ENCODE measurements at regions not wholly inside any gene's neighbourhood (a gene's known extent, or its start where the extent isn't known, plus 50 kb on each side); places are given as distances from the start of the nearest gene placed in this dataset.
A peak's percentile ranks its signal among the peaks of the same experiment; 100 is the strongest.

DNA sequence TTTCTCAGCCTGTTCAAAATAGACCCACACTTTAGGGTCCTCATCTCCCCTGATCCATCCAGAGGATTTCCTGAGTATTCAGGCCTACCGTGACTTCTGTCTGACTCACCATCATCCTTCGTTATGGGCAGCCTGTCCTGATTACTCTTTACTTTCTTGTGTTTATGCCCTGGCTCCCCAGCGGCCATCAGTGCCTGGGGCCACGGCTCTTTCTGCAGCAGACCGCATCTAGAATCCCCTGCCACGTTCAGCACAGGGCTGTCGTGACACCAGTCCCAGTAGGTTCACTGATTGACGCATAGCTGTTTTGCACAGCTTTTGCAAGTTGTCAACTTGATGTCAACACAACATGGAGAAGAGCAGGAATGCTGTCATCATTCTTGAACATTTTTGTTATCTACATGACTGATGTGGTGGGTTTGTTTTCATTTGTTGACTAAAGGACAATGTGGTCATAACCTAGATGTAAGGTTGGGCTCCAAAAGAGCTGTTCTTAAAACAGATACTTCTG lies 225.6 kb downstream of the HAUS1 start:
- Histone ChIP-seq H3K36me3 (ENCODE audit: insufficient read depth, low read length) (no peaks in the 10 kb centered on the region; the same call in 1 of the 2 replicates), H3K9me3 (ENCODE audit: insufficient read depth, low read length, severe bottlenecking) (no peaks in the 10 kb centered on the region), H3K79me2 (ENCODE audit: insufficient read depth, low read length) (peaks cover 18% of the 10 kb centered on the region), H3K4me3 (ENCODE audit: low read depth in 1 of 2, low read length in 2 of 2) (no peak overlapping the region), H3K27ac (ENCODE audit: low read length) (no peak overlapping the region), H4K20me1 (ENCODE audit: insufficient read depth, low read length) (no peaks in the 10 kb centered on the region), H3K27me3 (ENCODE audit: insufficient read depth, low read length, poor library complexity) (no peaks in the 10 kb centered on the region), H3K9ac (ENCODE audit: low read depth, low read length) (no peak overlapping the region), H3K4me1 (ENCODE audit: insufficient read depth, low read length) (peaks cover 19% of the 10 kb centered on the region), H3K4me2 (ENCODE audit: insufficient read depth, low read length) (no peak overlapping the region), H2AFZ (ENCODE audit: low read depth, low read length) (no peak overlapping the region)
- ATAC-seq (ENCODE audit: insufficient read depth, low read depth) (no peak), DNase-seq (no peak)
- no peak for TF ChIP-seq EZH2 (IDR thresholded peaks at IDR 0.05; ENCODE audit: borderline replicate concordance, low read depth, low read length, severe bottlenecking)
- TF ChIP-seq, protein P1, sequence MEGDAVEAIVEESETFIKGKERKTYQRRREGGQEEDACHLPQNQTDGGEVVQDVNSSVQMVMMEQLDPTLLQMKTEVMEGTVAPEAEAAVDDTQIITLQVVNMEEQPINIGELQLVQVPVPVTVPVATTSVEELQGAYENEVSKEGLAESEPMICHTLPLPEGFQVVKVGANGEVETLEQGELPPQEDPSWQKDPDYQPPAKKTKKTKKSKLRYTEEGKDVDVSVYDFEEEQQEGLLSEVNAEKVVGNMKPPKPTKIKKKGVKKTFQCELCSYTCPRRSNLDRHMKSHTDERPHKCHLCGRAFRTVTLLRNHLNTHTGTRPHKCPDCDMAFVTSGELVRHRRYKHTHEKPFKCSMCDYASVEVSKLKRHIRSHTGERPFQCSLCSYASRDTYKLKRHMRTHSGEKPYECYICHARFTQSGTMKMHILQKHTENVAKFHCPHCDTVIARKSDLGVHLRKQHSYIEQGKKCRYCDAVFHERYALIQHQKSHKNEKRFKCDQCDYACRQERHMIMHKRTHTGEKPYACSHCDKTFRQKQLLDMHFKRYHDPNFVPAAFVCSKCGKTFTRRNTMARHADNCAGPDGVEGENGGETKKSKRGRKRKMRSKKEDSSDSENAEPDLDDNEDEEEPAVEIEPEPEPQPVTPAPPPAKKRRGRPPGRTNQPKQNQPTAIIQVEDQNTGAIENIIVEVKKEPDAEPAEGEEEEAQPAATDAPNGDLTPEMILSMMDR (IDR thresholded peaks at IDR 0.05; ENCODE audit: borderline replicate concordance, extremely low read depth, low read length, poor library complexity, severe bottlenecking) = no peak

DNA sequence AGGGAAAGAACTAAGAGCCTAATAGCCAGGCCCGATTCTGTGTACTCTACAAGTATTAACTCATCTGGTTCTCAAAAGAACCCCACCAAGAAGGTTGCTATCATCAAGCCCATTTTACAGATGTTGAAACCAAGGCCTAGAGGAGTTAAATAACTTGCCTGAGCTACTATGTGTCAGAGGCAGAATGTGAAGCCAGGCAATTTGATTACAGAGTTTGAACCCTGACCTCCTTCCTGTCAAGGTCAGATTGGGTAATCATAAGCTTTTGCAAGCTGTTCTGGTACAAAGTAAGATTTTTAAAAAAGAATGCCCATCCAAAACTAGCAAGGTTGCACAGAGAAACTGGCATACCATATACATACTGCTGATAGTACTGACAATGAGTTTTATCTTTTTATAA lies 227.1 kb downstream of the HAUS1 start:
- no peak for ATAC-seq (ENCODE audit: insufficient read depth, low read depth)
- Histone ChIP-seq H3K27me3 (ENCODE audit: insufficient read depth, low read length, poor library complexity) (no peaks in the 10 kb centered on the region), H3K4me3 (ENCODE audit: low read depth in 1 of 2, low read length in 2 of 2) (no peak overlapping the region), H3K4me2 (ENCODE audit: insufficient read depth, low read length) (no peak overlapping the region), H4K20me1 (ENCODE audit: insufficient read depth, low read length) (no peaks in the 10 kb centered on the region; the same call in 1 of the 2 replicates), H3K9me3 (ENCODE audit: insufficient read depth, low read length, severe bottlenecking) (no peaks in the 10 kb centered on the region), H3K9ac (ENCODE audit: low read depth, low read length) (no peak overlapping the region), H3K79me2 (ENCODE audit: insufficient read depth, low read length) (peaks cover 34% of the 10 kb centered on the region), H3K4me1 (ENCODE audit: insufficient read depth, low read length) (peaks cover 33% of the 10 kb centered on the region), H3K36me3 (ENCODE audit: insufficient read depth, low read length) (no peaks in the 10 kb centered on the region; the same call in 1 of the 2 replicates), H2AFZ (ENCODE audit: low read depth, low read length) (no peak overlapping the region), H3K27ac (ENCODE audit: low read length) (no peak overlapping the region)
- DNase-seq = no peak
- TF ChIP-seq, protein P1 (IDR thresholded peaks at IDR 0.05; ENCODE audit: borderline replicate concordance, extremely low read depth, low read length, poor library complexity, severe bottlenecking) = no peak
- no peak for TF ChIP-seq EZH2 (IDR thresholded peaks at IDR 0.05; ENCODE audit: borderline replicate concordance, low read depth, low read length, severe bottlenecking)

DNA sequence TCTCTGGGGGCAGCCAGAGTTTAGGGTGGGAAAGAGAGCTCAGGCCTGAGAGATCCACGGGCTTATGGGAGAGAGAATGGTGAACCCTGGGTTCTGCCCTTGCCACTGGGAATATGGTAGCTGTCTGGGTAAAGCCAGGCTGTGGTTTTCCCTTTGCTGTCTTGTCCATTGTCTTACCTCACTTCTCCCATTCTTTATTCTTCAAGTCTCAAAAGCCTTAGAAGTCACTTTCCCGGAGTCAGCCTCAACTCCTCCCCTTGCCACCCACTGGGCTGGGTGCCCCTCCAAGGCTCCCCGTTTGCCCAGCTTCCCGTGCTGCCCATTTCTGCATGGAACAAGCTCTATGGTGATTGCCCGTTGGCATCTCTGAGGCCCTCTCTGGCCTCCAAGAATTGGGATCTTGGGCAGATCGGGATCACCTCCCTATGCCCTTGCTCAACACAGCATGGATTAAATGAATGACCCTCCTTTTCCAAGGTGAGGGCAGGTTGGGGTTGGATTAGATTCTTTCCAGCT lies 228.2 kb downstream of the HAUS1 start:
- peak overlapping the region; percentile 83; the same call in 1 of the 2 replicates for H3K9ac ChIP-seq (ENCODE audit: low read depth, low read length)

More for the DNA sequence above, 228.2 kb downstream of the HAUS1 start:
- Histone ChIP-seq H3K27me3 (ENCODE audit: insufficient read depth, low read length, poor library complexity) (no peaks in the 10 kb centered on the region), H4K20me1 (ENCODE audit: insufficient read depth, low read length) (peaks cover 2% of the 10 kb centered on the region; the same call in 1 of the 2 replicates), H3K79me2 (ENCODE audit: insufficient read depth, low read length) (peaks cover 44% of the 10 kb centered on the region), H3K4me2 (ENCODE audit: insufficient read depth, low read length) (peak overlapping the region; percentile 99; the same call in 1 of the 2 replicates), H3K27ac (ENCODE audit: low read length) (no peak overlapping the region), H3K9me3 (ENCODE audit: insufficient read depth, low read length, severe bottlenecking) (no peaks in the 10 kb centered on the region), H3K36me3 (ENCODE audit: insufficient read depth, low read length) (no peaks in the 10 kb centered on the region; the same call in 1 of the 2 replicates), H3K4me1 (ENCODE audit: insufficient read depth, low read length) (peaks cover 43% of the 10 kb centered on the region), H2AFZ (ENCODE audit: low read depth, low read length) (no peak overlapping the region), H3K4me3 (ENCODE audit: low read depth in 1 of 2, low read length in 2 of 2) (no peak overlapping the region)
- DNase-seq = no peak
- ATAC-seq (ENCODE audit: insufficient read depth, low read depth) = no peak
- no peak for TF ChIP-seq EZH2 (IDR thresholded peaks at IDR 0.05; ENCODE audit: borderline replicate concordance, low read depth, low read length, severe bottlenecking)
- TF ChIP-seq, protein P1 (IDR thresholded peaks at IDR 0.05; ENCODE audit: borderline replicate concordance, extremely low read depth, low read length, poor library complexity, severe bottlenecking) = no peak

All from DND-41 (cell line).